Keratinocyte (primary cell): ENCODE measurements at regions not wholly inside any gene's neighbourhood (a gene's known extent, or its start where the extent isn't known, plus 50 kb on each side); places are given as distances from the start of the nearest gene placed in this dataset.

ENCODE experiments used
- DNase-seq: peaks from one replicate; pipeline ENCODE4 v3.0.0-alpha.2; 2011; ENCODE audit warnings: low read depth, missing footprints, low spot score
- FAIRE-seq: peaks from 2 replicates; lab custom pipeline; 2011; peaks lifted over from hg19 to GRCh38; lab: Jason Lieb, UNC
- H2AFZ ChIP-seq: 2 replicates; pipeline ENCODE4 v1.6.0; 2012; ENCODE audit warnings: low read length, control low read depth, inconsistent platforms; ENCODE audit not compliant: control insufficient read depth
- H3K27ac ChIP-seq: 2 replicates; pipeline ENCODE4 v1.5.1; 2011; ENCODE audit warnings: low read length; ENCODE audit not compliant: control insufficient read depth, insufficient read depth
- H3K27me3 ChIP-seq: 3 replicates; pipeline ENCODE4 v1.6.0; 2011; ENCODE audit warnings: low read length; ENCODE audit not compliant: control insufficient read depth, insufficient read depth; ENCODE audit errors: extremely low read depth
- H3K36me3 ChIP-seq, 2 experiments: 2 replicates in 1 of 2; 3 replicates in 1 of 2; pipeline ENCODE4 v1.5.1; 2011; ENCODE audit warnings: low read length in 2 of 2, mild to moderate bottlenecking in 1 of 2; ENCODE audit not compliant: control insufficient read depth in 2 of 2, insufficient read depth in 2 of 2; ENCODE audit errors: extremely low read depth in 1 of 2
- H3K4me1 ChIP-seq: 3 replicates; pipeline ENCODE4 v1.5.1; 2011; ENCODE audit warnings: low read length; ENCODE audit not compliant: control insufficient read depth, insufficient read depth; ENCODE audit errors: extremely low read depth
- H3K4me2 ChIP-seq: 3 replicates; pipeline ENCODE4 v1.6.0; 2011; ENCODE audit warnings: low read depth, low read length; ENCODE audit not compliant: control insufficient read depth, insufficient read depth; ENCODE audit errors: extremely low read depth
- H3K4me3 ChIP-seq, 3 experiments: fragments of 200-600 bp in 1 of 3; sonication (generic) in 1 of 3; 2 replicates in 2 of 3; 3 replicates in 1 of 3; pipeline ENCODE4 v1.5.1; 2011 to 2016; ENCODE audit warnings: low read length in 3 of 3, mild to moderate bottlenecking in 3 of 3, control low read depth in 2 of 3, inconsistent platforms in 1 of 3, low read depth in 1 of 3, mixed read lengths in 1 of 3, mixed run types in 1 of 3, moderate library complexity in 1 of 3; ENCODE audit not compliant: control insufficient read depth in 2 of 3, insufficient read depth in 2 of 3; ENCODE audit errors: extremely low read depth in 1 of 3
- H3K79me2 ChIP-seq: 2 replicates; pipeline ENCODE4 v1.6.0; 2012; ENCODE audit warnings: low read length; ENCODE audit not compliant: control insufficient read depth, insufficient read depth
- H3K9ac ChIP-seq: 3 replicates; pipeline ENCODE4 v1.6.0; 2011; ENCODE audit warnings: low read length; ENCODE audit not compliant: control insufficient read depth, insufficient read depth; ENCODE audit errors: extremely low read depth
- H3K9me1 ChIP-seq: 3 replicates; pipeline ENCODE4 v1.6.0; 2011; ENCODE audit warnings: low read length; ENCODE audit not compliant: control insufficient read depth, insufficient read depth; ENCODE audit errors: extremely low read depth
- H3K9me3 ChIP-seq: 2 replicates; pipeline ENCODE4 v1.5.1; 2012; ENCODE audit warnings: low read depth, low read length; ENCODE audit not compliant: control insufficient read depth
- H4K20me1 ChIP-seq: 3 replicates; pipeline ENCODE4 v1.6.0; 2011; ENCODE audit warnings: low read length; ENCODE audit not compliant: control insufficient read depth, insufficient read depth; ENCODE audit errors: extremely low read depth
- EZH2 ChIP-seq: IDR thresholded peaks from one replicate; pipeline ENCODE4 v1.6.1; 2012; ENCODE audit warnings: inconsistent platforms, mild to moderate bottlenecking, low read length, moderate library complexity
- dilution Hi-C: fragments of 300-500 bp; cut with MboI; formaldehyde crosslinking; loops from one replicate; pipeline ENCODE4 v1.7.0; 2020; ENCODE audit warnings: low sequenced_read_pairs; ENCODE audit not compliant: extremely low pct_ligation_motif_present
- TF ChIP-seq, protein P1 (sequence below), 3 experiments: IDR thresholded peaks in 1 of 3; conservative IDR thresholded peaks in 1 of 3; optimal IDR thresholded peaks in 1 of 3; 2 replicates in 2 of 3; 3 replicates in 1 of 3; pipeline versions ENCODE3 to v1.5.1; 2011; ENCODE audit warnings: low read length in 3 of 3, mild to moderate bottlenecking in 3 of 3, moderate library complexity in 2 of 3, control low read depth in 1 of 3, inconsistent platforms in 1 of 3; ENCODE audit not compliant: insufficient read depth in 2 of 3; ENCODE audit errors: extremely low read depth in 1 of 3

DNA sequence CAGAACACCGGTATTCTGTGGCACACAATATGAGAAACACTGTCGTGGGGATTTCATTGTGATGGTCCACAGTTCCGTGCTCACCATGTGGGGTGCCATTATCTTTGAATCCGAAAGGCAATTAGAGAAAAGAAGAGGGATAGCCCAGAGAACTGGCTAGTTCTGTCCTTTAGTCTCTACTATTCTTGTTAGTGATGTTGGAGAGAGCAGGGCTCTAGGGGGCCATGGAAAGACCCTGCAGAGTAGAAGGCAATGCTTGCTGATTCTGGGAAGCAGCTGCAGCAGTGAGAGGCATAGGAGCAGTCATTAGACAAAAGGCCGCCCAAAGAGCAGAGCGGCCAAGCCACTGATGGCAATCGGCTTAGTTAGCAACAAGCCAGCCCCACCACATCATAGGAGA, 146.3 kb downstream of the TSEN15 start:
- Histone ChIP-seq H4K20me1 (no peaks in the 10 kb centered on the region), H3K4me1 (no peaks in the 10 kb centered on the region), H3K9ac (no peak overlapping the region), H3K9me3 (no peaks in the 10 kb centered on the region), H3K36me3 (no peaks in the 10 kb centered on the region), H3K27ac (no peak overlapping the region), H2AFZ (no peak overlapping the region), H3K9me1 (no peaks in the 10 kb centered on the region), H3K79me2 (no peaks in the 10 kb centered on the region), H3K4me3 (no peak overlapping the region), H3K4me2 (no peak overlapping the region), H3K27me3 (peaks cover 5% of the 10 kb centered on the region)
- dilution Hi-C loops = no loop called here
- TF ChIP-seq EZH2 = no peak
- TF ChIP-seq, protein P1, sequence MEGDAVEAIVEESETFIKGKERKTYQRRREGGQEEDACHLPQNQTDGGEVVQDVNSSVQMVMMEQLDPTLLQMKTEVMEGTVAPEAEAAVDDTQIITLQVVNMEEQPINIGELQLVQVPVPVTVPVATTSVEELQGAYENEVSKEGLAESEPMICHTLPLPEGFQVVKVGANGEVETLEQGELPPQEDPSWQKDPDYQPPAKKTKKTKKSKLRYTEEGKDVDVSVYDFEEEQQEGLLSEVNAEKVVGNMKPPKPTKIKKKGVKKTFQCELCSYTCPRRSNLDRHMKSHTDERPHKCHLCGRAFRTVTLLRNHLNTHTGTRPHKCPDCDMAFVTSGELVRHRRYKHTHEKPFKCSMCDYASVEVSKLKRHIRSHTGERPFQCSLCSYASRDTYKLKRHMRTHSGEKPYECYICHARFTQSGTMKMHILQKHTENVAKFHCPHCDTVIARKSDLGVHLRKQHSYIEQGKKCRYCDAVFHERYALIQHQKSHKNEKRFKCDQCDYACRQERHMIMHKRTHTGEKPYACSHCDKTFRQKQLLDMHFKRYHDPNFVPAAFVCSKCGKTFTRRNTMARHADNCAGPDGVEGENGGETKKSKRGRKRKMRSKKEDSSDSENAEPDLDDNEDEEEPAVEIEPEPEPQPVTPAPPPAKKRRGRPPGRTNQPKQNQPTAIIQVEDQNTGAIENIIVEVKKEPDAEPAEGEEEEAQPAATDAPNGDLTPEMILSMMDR (optimal IDR thresholded peaks at IDR 0.05 in 1 of 3, IDR thresholded peaks at IDR 0.05 in 1 of 3, conservative IDR thresholded peaks at IDR 0.05 in 1 of 3; ENCODE audit: extremely low read depth in 1 of 3, insufficient read depth in 2 of 3, low read length in 3 of 3) = no peak
- no peak for FAIRE-seq
- DNase-seq = no peak

DNA sequence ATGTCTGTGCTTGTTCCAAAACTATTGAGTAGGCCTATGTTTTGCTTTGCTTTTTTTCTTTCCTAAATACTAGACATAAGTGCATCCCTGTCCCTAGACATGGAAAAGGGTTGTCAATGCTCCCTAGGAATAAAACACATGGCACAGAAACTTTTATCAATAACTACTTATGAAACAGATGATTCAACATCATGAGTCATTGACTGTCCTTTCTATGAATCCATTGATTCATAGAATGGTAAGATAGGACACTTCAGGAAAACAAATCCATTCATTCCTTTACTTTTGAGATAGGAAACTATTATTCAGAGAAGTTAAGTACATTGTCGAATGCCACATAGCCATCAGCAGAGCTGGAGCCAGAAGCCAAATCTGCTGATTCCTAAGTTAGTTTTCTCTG, 147.5 kb downstream of the TSEN15 start:
- TF ChIP-seq, protein P1 (optimal IDR thresholded peaks at IDR 0.05 in 1 of 3, IDR thresholded peaks at IDR 0.05 in 1 of 3, conservative IDR thresholded peaks at IDR 0.05 in 1 of 3; ENCODE audit: extremely low read depth in 1 of 3, insufficient read depth in 2 of 3, low read length in 3 of 3) = no peak
- no peak for TF ChIP-seq EZH2
- no peaks in the 10 kb centered on the region for H3K9me1 ChIP-seq
- no peaks in the 10 kb centered on the region for H3K4me1 ChIP-seq
- H3K9me3 ChIP-seq = no peaks in the 10 kb centered on the region
- no peak overlapping the region for H3K9ac ChIP-seq
- H3K79me2 ChIP-seq = no peaks in the 10 kb centered on the region
- no peaks in the 10 kb centered on the region for H3K36me3 ChIP-seq
- no peak overlapping the region for H2AFZ ChIP-seq
- DNase-seq = no peak
- no peak overlapping the region for H3K4me3 ChIP-seq
- dilution Hi-C loops = no loop called here
- H3K27me3 ChIP-seq = no peaks in the 10 kb centered on the region
- no peak overlapping the region for H3K27ac ChIP-seq
- no peak overlapping the region for H3K4me2 ChIP-seq
- no peak for FAIRE-seq
- no peaks in the 10 kb centered on the region for H4K20me1 ChIP-seq
